ENCODE measurements at regions not wholly inside any gene's neighbourhood (a gene's known extent, or its start where the extent isn't known, plus 50 kb on each side); places are given as distances from the start of the nearest gene placed in this dataset.

DNA sequence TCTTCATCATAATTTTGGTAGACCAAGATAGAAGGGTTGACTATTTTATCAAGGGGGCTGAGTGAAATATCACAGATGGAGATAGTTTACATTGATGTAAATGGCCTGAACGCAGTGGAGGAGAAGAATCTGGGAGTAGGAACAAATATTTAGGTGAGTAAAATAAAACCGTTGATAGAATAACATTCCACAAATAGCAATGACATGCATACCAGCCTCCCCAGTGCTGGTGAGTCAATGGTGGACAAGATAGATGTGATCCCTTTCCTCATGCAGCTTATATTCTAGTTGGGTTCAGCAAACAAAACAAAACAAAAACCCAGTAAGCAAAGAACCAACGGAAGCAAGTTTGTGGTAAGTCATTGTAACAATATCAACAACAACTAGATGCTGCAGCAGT, 385.2 kb downstream of the FAM170A start:
- Histone ChIP-seq H3K23ac (ENCODE audit: low read depth, low read length) (no peak overlapping the region), H2BK120ac (ENCODE audit: low read depth, low read length) (no peak overlapping the region), H3K4me3 (ENCODE audit: insufficient read depth, low read depth, low read length) (no peak overlapping the region), H2BK20ac (ENCODE audit: low read depth, low read length) (peak overlapping the region; percentile 32; the same call in 1 of the 2 replicates), H3K79me1 (ENCODE audit: low read depth in 1 of 2, low read length in 2 of 2) (no peaks in the 10 kb centered on the region), H3K14ac (replicated peaks; ENCODE audit: low read depth, low read length) (no peak overlapping the region), H3K27ac (ENCODE audit: insufficient read depth, low read length) (no peak overlapping the region), H3K4me2 (ENCODE audit: low read depth, low read length) (no peak overlapping the region), H3K9ac (ENCODE audit: low read depth, low read length) (no peak overlapping the region), H3K4me1 (ENCODE audit: control insufficient read depth, insufficient read depth, low read length) (no peaks in the 10 kb centered on the region), H2BK15ac (ENCODE audit: low read depth, low read length) (no peak overlapping the region), H3K56ac (ENCODE audit: extremely low read depth, insufficient read depth, low read length) (no peak overlapping the region), H3K36me3 (ENCODE audit: control insufficient read depth, insufficient read depth, low read length) (no peaks in the 10 kb centered on the region), H2BK5ac (ENCODE audit: low read depth, low read length, poor library complexity, severe bottlenecking) (peak overlapping the region; percentile 63), H3K9me1 (ENCODE audit: insufficient read depth, low read length) (no peaks in the 10 kb centered on the region), H3K9me3 (ENCODE audit: control insufficient read depth, insufficient read depth, low read length) (peaks cover 4% of the 10 kb centered on the region; the same call in 1 of the 2 replicates), H4K8ac (ENCODE audit: low read depth in 2 of 2, low read length in 2 of 2) (no peak overlapping the region), H3K4ac (ENCODE audit: low read depth, low read length) (no peak overlapping the region), H4K91ac (ENCODE audit: insufficient read depth, low read depth, low read length) (no peak overlapping the region), H2AK5ac (ENCODE audit: low read depth, low read length) (no peak overlapping the region), H4K5ac (ENCODE audit: low read depth, low read length) (no peak overlapping the region; the same call in 1 of the 2 replicates), H3K18ac (ENCODE audit: low read depth, low read length) (peak overlapping the region; percentile 59; the same call in 1 of the 2 replicates), H4K20me1 (ENCODE audit: insufficient read depth, low read length) (no peaks in the 10 kb centered on the region), H2AK9ac (replicated peaks; ENCODE audit: low read depth, low read length, poor library complexity) (no peak overlapping the region), H3K27me3 (ENCODE audit: control insufficient read depth, insufficient read depth, low read length) (no peaks in the 10 kb centered on the region), H2AFZ (replicated peaks; ENCODE audit: low read length, poor library complexity) (no peak overlapping the region)
- dilution Hi-C loops (cut with HindIII; ENCODE audit: low sequenced_read_pairs, unreplicated experiment) (no loop called here), intact Hi-C loops (cut with micrococcal nuclease) (no loop called here), in situ Hi-C loops (cut with MboI; ENCODE audit: low sequenced_read_pairs) (no loop called here)
- ATAC-seq (ENCODE audit: low read depth) (peak; percentile 75), DNase-seq (peak; percentile 55)
- POLR2A ChIA-PET (ENCODE audit: unreplicated experiment) = no interaction called here
- BruUV-seq (replicated peaks) = no TSS peak
- CTCF ChIA-PET = no interaction called here
- TF ChIP-seq CHD1 (IDR thresholded peaks at IDR 0.05; ENCODE audit: low read depth, low read length) = no peak
- TF ChIP-seq RFX5 (IDR thresholded peaks at IDR 0.05; ENCODE audit: low read depth, low read length) = no peak
- TF ChIP-seq, protein P1, sequence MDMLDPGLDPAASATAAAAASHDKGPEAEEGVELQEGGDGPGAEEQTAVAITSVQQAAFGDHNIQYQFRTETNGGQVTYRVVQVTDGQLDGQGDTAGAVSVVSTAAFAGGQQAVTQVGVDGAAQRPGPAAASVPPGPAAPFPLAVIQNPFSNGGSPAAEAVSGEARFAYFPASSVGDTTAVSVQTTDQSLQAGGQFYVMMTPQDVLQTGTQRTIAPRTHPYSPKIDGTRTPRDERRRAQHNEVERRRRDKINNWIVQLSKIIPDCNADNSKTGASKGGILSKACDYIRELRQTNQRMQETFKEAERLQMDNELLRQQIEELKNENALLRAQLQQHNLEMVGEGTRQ (IDR thresholded peaks at IDR 0.05; ENCODE audit: low read depth, low read length) = no peak
- TF ChIP-seq BHLHE40 (IDR thresholded peaks at IDR 0.05; ENCODE audit: low read depth, low read length) = no peak
- WGBS, 2 experiments (ENCODE audit: extremely low coverage in 2 of 2, insufficient read length in 1 of 2) = no CpG with 5 or more reads among the region's 3 CpGs
